NCI-H82 treated with DMSO at 0.1 percent for 48 hours (cell line): ENCODE measurements at regions not wholly inside any gene's neighbourhood (a gene's known extent, or its start where the extent isn't known, plus 50 kb on each side); places are given as distances from the start of the nearest gene placed in this dataset.
"Not testable (repeated sequence)": the region's sequence is repeated elsewhere in the genome, so short reads cannot be mapped to it uniquely, and the experiment has no call there.

Source experiments
- DNase-seq: peaks from one replicate; lab custom pipeline; 2025; ENCODE audit not compliant: unreplicated experiment; lab: John Stamatoyannopoulos, UW

- no peak for DNase-seq
Observed at GRCh38 chr4:14152834-14153519, 525.5 kb upstream of the BOD1L1 start.

- DNase-seq, result no peak
Observed at GRCh38 chr4:14155803-14156202, 528.3 kb upstream of the BOD1L1 start.

GRCh38 chr4:14157262-14157661 is 529.7 kb upstream of the BOD1L1 start:
- no peak for DNase-seq

- no peak for DNase-seq
Observed at GRCh38 chr4:14165222-14165920, 537.8 kb upstream of the BOD1L1 start.

GRCh38 chr4:14167876-14168510 is 540.5 kb upstream of the BOD1L1 start:
- no peak for DNase-seq

GRCh38 chr4:14168919-14169318 is 541.4 kb upstream of the BOD1L1 start:
- DNase-seq, result no peak

- no peak for DNase-seq
Observed at GRCh38 chr4:14169460-14169859, 541.9 kb upstream of the BOD1L1 start.

GRCh38 chr4:14169940-14170339 is 542.4 kb upstream of the BOD1L1 start:
- DNase-seq, result not testable (repeated sequence)

- no peak for DNase-seq
Observed at GRCh38 chr4:14176613-14177012, 549.1 kb upstream of the BOD1L1 start.

GRCh38 chr4:14177987-14178386 is 550.5 kb upstream of the BOD1L1 start:
- DNase-seq, result no peak

- no peak for DNase-seq
Observed at GRCh38 chr4:14178421-14178820, 550.9 kb upstream of the BOD1L1 start.

- DNase-seq, result no peak
Observed at GRCh38 chr4:14180166-14180565, 552.6 kb upstream of the BOD1L1 start.

GRCh38 chr4:14180983-14181601 is 553.6 kb upstream of the BOD1L1 start:
- no peak for DNase-seq

GRCh38 chr4:14182148-14182547 is 554.6 kb upstream of the BOD1L1 start:
- DNase-seq, result no peak

- peak; percentile 70 for DNase-seq
Observed at GRCh38 chr4:14184265-14184664, 556.7 kb upstream of the BOD1L1 start.

GRCh38 chr4:14184767-14185166 is 557.2 kb upstream of the BOD1L1 start:
- no peak for DNase-seq

- DNase-seq, result no peak
Observed at GRCh38 chr4:14188214-14188613, 560.7 kb upstream of the BOD1L1 start.

GRCh38 chr4:14193601-14194000 is 566.1 kb upstream of the BOD1L1 start:
- DNase-seq, result no peak

GRCh38 chr4:14196131-14196530 is 568.6 kb upstream of the BOD1L1 start:
- no peak for DNase-seq

- no peak for DNase-seq
Observed at GRCh38 chr4:14215116-14215770, 587.7 kb upstream of the BOD1L1 start.

GRCh38 chr4:14217401-14217800 is 589.9 kb upstream of the BOD1L1 start:
- no peak for DNase-seq
